GDM1 (cell line): ENCODE measurements at regions not wholly inside any gene's neighbourhood (a gene's known extent, or its start where the extent isn't known, plus 50 kb on each side); places are given as distances from the start of the nearest gene placed in this dataset.
"Not testable (repeated sequence)": the region's sequence is repeated elsewhere in the genome, so short reads cannot be mapped to it uniquely, and the experiment has no call there.

Experiments used
- DNase-seq: peaks from one replicate; lab custom pipeline; 2025; lab: John Stamatoyannopoulos, UW

GRCh38 chr11:109043315-109043714 is 378.4 kb downstream of the DDX10 start:
- no peak for DNase-seq

GRCh38 chr11:109046284-109046992 is 375.6 kb upstream of the C11orf87 start:
- no peak for DNase-seq

GRCh38 chr11:109048098-109048497 is 373.9 kb upstream of the C11orf87 start:
- DNase-seq, result no peak

GRCh38 chr11:109051200-109051599 is 370.8 kb upstream of the C11orf87 start:
- DNase-seq, result no peak

- DNase-seq, result no peak
Measured at GRCh38 chr11:109059402-109059801, 362.6 kb upstream of the C11orf87 start.

- no peak for DNase-seq
Measured at GRCh38 chr11:109061394-109061793, 360.6 kb upstream of the C11orf87 start.

- no peak for DNase-seq
Measured at GRCh38 chr11:109062445-109062844, 359.5 kb upstream of the C11orf87 start.

GRCh38 chr11:109062871-109063270 is 359.1 kb upstream of the C11orf87 start:
- no peak for DNase-seq

- not testable (repeated sequence) for DNase-seq
Measured at GRCh38 chr11:109064618-109065311, 357.2 kb upstream of the C11orf87 start.

- no peak for DNase-seq
Measured at GRCh38 chr11:109071262-109071661, 350.7 kb upstream of the C11orf87 start.

- no peak for DNase-seq
Measured at GRCh38 chr11:109071712-109072524, 350.1 kb upstream of the C11orf87 start.

GRCh38 chr11:109073032-109073822 is 348.8 kb upstream of the C11orf87 start:
- no peak for DNase-seq

GRCh38 chr11:109075976-109076375 is 346.0 kb upstream of the C11orf87 start:
- DNase-seq, result no peak

GRCh38 chr11:109076870-109077269 is 345.1 kb upstream of the C11orf87 start:
- DNase-seq, result no peak

- DNase-seq, result no peak
Measured at GRCh38 chr11:109077291-109077920, 344.6 kb upstream of the C11orf87 start.

- DNase-seq, result no peak
Measured at GRCh38 chr11:109085708-109086373, 336.1 kb upstream of the C11orf87 start.

GRCh38 chr11:109086931-109087330 is 335.1 kb upstream of the C11orf87 start:
- no peak for DNase-seq

GRCh38 chr11:109088086-109088485 is 333.9 kb upstream of the C11orf87 start:
- DNase-seq, result no peak

GRCh38 chr11:109089144-109089543 is 332.8 kb upstream of the C11orf87 start:
- no peak for DNase-seq

GRCh38 chr11:109093354-109093753 is 328.6 kb upstream of the C11orf87 start:
- DNase-seq, result no peak

- no peak for DNase-seq
Measured at GRCh38 chr11:109096266-109096665, 325.7 kb upstream of the C11orf87 start.
